Activated naive CD8-positive, alpha-beta T cell treated with anti-CD3 and anti-CD28 coated beads, Interleukin-2, amount 50 U/mL, for 24 hours (primary cell): ENCODE measurements at regions not wholly inside any gene's neighbourhood (a gene's known extent, or its start where the extent isn't known, plus 50 kb on each side); places are given as distances from the start of the nearest gene placed in this dataset.
"Not testable (repeated sequence)": the region's sequence is repeated elsewhere in the genome, so short reads cannot be mapped to it uniquely, and the experiment has no call there.

Source experiments
- ATAC-seq: fragments of 150-1000 bp; cut with Tn5 transposase; one replicate; pipeline ENCODE4 v1.10.0; 2021
- DNase-seq: peaks from one replicate; pipeline ENCODE4 v3.0.0; 2021
- H3K27ac Mint-ChIP-seq: one replicate; pipeline ENCODE4 v1.8.0; 2021; ENCODE audit warnings: mild to moderate bottlenecking, mixed read lengths
- H3K27me3 Mint-ChIP-seq: one replicate; pipeline ENCODE4 v1.8.0; 2021; ENCODE audit warnings: mixed read lengths
- H3K36me3 Mint-ChIP-seq: one replicate; pipeline ENCODE4 v1.8.0; 2021; ENCODE audit warnings: low read depth, mixed read lengths
- H3K4me1 Mint-ChIP-seq: one replicate; pipeline ENCODE4 v1.8.0; 2021; ENCODE audit warnings: mixed read lengths
- H3K4me3 Mint-ChIP-seq: one replicate; pipeline ENCODE4 v1.8.0; 2021; ENCODE audit warnings: mild to moderate bottlenecking, moderate library complexity, mixed read lengths
- H3K9me3 Mint-ChIP-seq: one replicate; pipeline ENCODE4 v1.8.0; 2021; ENCODE audit warnings: mixed read lengths

DNA sequence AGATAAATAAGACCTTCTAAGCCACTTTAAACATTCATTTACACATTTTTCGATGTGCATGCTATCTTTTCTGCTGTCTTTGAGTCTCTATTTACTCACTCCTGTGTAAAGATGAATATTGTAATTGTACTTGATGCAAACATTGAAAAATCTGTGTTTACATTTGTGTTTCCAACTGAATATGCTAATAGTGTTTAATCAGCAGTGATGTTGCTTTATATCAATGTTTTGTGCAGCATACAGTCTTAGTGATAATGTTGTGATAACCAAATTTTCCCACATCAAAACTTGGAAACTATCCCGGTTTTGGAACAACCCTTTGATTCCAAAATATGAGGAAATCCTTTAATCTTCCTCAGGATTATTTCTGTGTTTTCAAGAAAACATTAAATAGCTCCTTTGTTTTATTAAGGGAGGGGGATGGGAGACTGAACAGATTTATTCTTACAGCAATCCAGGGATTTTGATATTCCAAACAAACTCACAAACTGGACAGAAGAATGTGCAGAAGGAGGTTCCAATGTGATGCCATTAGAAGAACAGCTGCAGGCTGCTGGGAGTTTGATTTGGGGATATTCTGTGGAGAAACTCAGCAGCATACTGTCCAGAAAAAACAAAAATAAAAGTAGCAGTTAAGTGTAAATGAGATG lies 248.0 kb downstream of the S1PR1 start:
- DNase-seq = no peak
- Mint-ChIP-seq H3K4me1 (peaks cover 2% of the 10 kb centered on the region), H3K9me3 (peaks cover 4% of the 10 kb centered on the region), H3K36me3 (no peaks in the 10 kb centered on the region), H3K27me3 (peaks cover 4% of the 10 kb centered on the region), H3K27ac (no peak overlapping the region), H3K4me3 (no peak overlapping the region)
- no peak for ATAC-seq

DNA sequence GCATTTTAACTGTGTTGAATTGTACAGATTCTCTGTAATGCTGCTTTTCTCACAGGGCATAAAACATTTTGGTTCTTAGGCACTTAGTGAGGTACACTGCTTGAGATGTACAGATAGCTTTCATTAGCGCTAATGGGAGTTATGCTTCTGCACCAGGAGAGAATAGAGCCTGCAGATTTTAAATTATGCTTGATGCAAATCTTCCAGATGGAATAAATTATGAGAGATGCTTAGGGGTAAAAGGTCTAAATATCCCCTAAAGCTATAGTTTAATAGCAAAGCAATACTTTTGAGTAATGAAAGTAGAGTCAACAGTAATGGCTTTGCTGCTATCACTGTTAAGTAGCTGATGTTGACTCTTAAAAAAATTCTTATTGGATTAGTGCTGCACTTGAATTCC lies 248.9 kb downstream of the S1PR1 start:
- Mint-ChIP-seq H3K9me3 (peaks cover 9% of the 10 kb centered on the region), H3K27ac (no peak overlapping the region), H3K27me3 (peaks cover 4% of the 10 kb centered on the region), H3K36me3 (no peaks in the 10 kb centered on the region), H3K4me1 (peaks cover 2% of the 10 kb centered on the region), H3K4me3 (no peak overlapping the region)
- DNase-seq = no peak
- ATAC-seq = no peak

DNA sequence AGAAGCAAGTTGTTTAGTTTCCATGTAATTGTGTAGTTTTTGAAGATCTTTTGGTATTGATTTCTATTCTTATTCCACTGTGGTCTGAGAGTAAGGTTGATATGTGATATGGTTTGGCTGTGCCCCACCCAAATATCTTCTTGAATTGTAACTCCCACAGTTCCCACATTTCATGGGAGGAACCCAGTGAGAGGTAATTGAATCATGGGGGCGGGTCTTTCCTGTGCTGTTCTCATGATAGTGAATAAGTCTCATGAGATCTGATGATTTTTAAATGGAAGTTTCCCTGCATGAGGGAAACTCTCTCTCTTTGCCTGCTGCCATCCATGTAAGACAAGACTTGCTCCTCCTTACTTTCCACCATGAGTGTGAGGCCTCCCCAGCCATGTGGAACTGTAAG lies 255.3 kb downstream of the S1PR1 start:
- not testable (repeated sequence) for H3K9me3 Mint-ChIP-seq, ATAC-seq, H3K4me3 Mint-ChIP-seq, H3K4me1 Mint-ChIP-seq, H3K36me3 Mint-ChIP-seq, DNase-seq, H3K27ac Mint-ChIP-seq, H3K27me3 Mint-ChIP-seq

DNA sequence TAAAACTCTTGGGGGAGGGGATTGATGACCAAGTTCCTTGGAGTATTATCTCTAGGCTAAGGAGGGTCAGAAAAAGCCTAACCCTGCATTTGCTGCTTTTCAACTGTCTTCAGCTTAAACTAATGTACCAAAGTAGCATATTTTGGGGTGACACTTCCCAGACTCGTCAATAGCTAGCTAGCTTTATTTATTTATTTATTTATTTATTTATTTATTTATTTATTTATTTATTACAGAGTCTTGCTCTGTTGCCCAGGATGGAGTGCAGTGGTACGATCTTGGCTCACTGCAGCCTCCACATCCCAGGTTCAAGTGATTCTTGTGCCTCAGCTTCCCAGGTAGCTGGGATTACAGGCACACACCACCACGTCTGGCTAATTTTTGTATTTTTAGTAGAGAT lies 257.1 kb downstream of the S1PR1 start:
- not testable (repeated sequence) for H3K4me3 Mint-ChIP-seq, DNase-seq, H3K9me3 Mint-ChIP-seq, H3K27ac Mint-ChIP-seq, ATAC-seq, H3K4me1 Mint-ChIP-seq, H3K27me3 Mint-ChIP-seq, H3K36me3 Mint-ChIP-seq

DNA sequence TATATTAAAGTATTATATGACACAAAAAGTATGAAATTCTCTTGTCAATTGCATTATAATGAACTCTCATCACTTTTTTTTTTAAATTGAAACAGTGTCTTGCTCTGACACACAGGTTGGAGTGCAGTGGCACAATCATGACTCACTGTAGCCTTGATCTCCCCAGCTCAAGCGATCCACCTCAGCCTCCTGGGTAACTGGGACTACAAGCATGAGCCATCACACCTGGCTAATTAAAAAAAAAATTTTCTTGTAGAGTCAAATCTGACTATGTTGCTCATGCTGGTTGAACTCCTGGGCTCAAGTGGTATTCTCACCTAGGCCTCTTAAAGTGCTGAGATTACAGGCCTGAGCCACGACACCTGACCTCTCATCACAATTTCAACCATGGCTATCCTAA lies 259.3 kb downstream of the S1PR1 start:
- Mint-ChIP-seq H3K36me3 (no peaks in the 10 kb centered on the region), H3K27me3 (no peaks in the 10 kb centered on the region), H3K4me3 (no peak overlapping the region), H3K4me1 (no peaks in the 10 kb centered on the region), H3K27ac (no peak overlapping the region), H3K9me3 (no peaks in the 10 kb centered on the region)
- ATAC-seq (peak; percentile 61), DNase-seq (no peak)

DNA sequence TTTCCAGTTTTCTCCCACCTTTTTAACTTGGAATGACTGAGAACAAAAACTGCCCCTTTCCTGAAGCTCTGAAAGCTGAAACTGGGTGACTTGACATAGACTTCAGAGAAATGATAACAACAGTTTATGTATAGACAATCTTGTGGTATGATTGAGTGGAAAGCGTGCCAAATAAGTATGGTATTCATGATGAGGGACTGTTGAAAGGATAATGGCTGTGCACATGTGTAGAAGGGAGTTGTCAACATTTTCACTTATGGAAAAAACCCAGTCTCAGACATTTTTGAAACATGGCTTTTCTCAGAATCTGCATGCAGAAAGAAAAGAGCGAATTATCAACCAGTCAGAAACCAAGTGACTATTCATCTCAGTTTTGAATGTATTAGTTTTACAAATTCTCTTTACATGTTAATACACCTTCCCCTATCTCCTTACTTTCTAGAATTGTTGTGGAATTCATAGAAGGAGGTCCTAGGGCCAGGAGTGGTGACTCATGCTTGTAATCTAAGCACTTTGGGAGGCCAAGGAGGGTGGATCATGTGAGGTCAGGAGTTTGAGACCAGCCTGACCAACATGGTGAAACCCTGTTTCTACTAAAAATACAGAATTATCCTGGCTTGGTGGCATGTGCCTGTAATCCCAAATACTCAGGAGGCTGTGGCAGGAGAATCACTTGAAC lies 261.2 kb downstream of the S1PR1 start:
- Mint-ChIP-seq H3K4me1 (no peaks in the 10 kb centered on the region), H3K9me3 (no peaks in the 10 kb centered on the region), H3K36me3 (no peaks in the 10 kb centered on the region), H3K27me3 (no peaks in the 10 kb centered on the region), H3K4me3 (no peak overlapping the region), H3K27ac (no peak overlapping the region)
- no peak for DNase-seq
- no peak for ATAC-seq

DNA sequence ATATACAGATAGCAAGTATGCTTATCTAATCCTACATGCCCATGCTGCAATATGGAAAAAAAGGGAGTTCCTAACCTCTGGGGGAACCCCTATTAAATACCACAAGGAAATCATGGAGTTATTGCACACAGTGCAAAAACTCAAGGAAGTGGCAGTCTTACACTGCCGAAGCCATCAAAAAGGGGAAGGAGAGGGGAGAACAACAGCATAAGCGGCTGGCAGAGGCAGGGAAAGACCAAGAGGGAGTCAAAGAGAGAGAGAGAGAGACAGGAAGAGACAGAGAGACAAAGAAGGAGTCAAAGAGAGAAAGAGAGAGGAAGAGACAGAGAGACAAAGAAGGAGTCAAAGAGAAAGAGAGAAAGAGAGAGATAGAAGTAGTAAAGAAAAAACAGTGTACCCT lies 267.3 kb downstream of the S1PR1 start:
- ATAC-seq, H3K9me3 Mint-ChIP-seq, H3K27ac Mint-ChIP-seq, H3K36me3 Mint-ChIP-seq, H3K4me3 Mint-ChIP-seq, H3K27me3 Mint-ChIP-seq, H3K4me1 Mint-ChIP-seq, DNase-seq: not testable (repeated sequence)

DNA sequence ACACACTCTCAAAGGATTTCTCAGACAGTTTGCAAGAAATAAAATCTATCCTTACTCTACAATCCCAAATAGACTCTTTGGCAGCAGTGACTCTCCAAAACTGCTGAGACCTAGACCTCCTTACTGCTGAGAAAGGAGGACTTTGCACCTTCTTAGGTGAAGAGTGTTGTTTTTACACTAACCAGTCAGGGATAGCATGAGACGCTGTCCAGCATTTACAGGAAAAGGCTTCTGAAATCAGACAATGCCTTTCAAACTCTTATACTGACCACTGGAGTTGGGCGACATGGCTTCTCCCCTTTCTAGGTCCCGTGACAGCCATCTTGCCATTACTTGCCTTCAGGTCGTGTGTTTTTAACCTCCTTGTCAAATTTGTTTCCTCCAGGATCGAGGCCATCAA lies 268.4 kb downstream of the S1PR1 start:
- DNase-seq, H3K4me1 Mint-ChIP-seq, H3K4me3 Mint-ChIP-seq, H3K36me3 Mint-ChIP-seq, H3K27ac Mint-ChIP-seq, H3K27me3 Mint-ChIP-seq, ATAC-seq, H3K9me3 Mint-ChIP-seq: not testable (repeated sequence)

DNA sequence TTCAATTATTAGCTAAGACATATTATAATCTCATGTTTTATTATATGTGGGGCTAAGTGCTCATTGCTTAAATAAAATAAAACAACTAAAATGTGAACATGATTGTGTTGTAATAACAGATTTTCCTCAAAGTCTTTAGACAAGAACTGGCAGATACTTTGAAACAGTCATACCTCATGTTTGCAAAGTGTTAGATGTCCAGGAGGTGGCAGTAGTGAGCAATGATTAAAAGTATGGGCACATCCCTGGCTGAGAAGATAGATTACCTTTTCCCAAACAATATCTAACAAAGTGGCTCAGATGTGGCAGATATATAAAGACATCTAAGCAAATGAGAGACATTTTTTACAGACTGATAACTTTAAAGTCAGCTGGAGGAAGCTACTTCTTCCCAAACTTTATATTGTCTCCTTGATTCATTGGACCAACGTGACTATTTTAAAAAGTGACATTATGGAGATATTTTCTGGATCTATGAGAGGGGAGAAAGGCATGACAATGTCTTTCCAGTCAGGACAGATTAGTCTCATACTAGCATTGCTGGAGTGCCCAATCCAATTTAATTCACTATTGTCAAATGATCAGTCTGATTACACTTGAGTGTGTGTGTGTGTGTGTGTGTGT lies 269.8 kb downstream of the S1PR1 start:
- Mint-ChIP-seq H3K36me3 (no peaks in the 10 kb centered on the region), H3K4me3 (no peak overlapping the region), H3K27me3 (no peaks in the 10 kb centered on the region), H3K9me3 (no peaks in the 10 kb centered on the region), H3K27ac (no peak overlapping the region), H3K4me1 (no peaks in the 10 kb centered on the region)
- DNase-seq (peak; percentile 38), ATAC-seq (peak; percentile 63)

DNA sequence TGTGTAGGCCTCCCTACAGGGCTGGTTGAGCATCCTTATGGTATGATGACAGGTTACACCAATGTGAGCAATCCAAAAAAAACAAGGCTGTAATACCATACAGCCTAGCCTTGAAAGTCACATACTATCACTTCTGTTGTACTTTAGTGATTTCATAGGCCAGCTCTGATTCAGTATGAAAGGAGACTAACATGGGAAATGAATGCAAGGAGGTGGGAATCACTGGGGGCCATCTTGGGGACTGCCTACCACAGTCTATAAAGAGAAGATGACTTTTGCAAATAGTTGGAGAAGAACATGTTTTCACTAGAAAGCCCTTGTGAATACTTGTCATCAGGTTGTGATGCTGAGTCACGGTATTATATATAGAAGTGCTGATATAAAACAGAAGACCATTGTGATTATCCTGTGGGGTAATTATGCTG lies 270.7 kb downstream of the S1PR1 start:
- Mint-ChIP-seq H3K9me3 (no peaks in the 10 kb centered on the region), H3K27ac (no peak overlapping the region), H3K4me3 (no peak overlapping the region), H3K27me3 (no peaks in the 10 kb centered on the region), H3K4me1 (no peaks in the 10 kb centered on the region), H3K36me3 (no peaks in the 10 kb centered on the region)
- DNase-seq (no peak), ATAC-seq (no peak)

DNA sequence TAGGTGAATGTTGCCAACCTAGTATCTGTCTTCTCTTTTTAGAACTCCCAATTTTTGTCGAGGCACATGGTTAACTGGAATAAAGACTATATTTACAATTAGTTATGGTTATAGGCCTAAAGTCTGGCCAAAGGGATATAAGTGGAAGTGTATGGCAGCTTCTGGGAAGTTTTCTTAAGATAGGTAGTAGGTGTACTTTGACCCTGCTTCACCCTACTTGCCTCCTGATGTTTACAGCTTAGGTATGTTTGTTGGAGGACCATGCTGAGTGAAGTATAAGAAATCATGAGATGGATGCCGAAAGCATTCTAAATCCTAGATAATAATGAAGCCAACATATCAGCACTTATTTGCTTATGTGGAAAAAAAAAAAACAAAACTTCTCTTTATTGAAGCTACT lies 272.1 kb downstream of the S1PR1 start:
- no peak for ATAC-seq
- H3K9me3 Mint-ChIP-seq = no peaks in the 10 kb centered on the region
- no peak for DNase-seq
- no peaks in the 10 kb centered on the region for H3K36me3 Mint-ChIP-seq
- H3K27ac Mint-ChIP-seq = no peak overlapping the region
- H3K4me3 Mint-ChIP-seq = no peak overlapping the region
- H3K27me3 Mint-ChIP-seq = no peaks in the 10 kb centered on the region
- H3K4me1 Mint-ChIP-seq = no peaks in the 10 kb centered on the region

DNA sequence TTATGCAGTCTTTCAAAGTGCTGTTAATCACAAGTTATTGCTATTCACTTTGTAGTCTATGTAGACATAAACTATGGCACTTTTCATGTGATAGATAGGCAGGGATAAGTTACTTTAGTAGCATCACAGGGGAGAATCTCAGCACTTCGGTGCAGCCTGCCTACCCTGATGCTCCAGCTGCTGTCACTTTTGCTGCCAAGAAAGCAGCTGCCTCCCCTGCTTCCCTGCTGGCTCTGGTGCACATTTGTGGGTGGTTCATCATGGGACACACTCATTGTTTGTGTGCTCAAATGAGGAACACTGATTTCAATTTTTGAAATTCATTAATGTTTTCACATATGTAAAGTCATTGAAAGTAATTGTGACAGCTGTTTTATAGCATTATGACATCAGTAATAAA lies 272.6 kb downstream of the S1PR1 start:
- Mint-ChIP-seq H3K27ac (no peak overlapping the region), H3K4me3 (no peak overlapping the region), H3K4me1 (no peaks in the 10 kb centered on the region), H3K36me3 (no peaks in the 10 kb centered on the region), H3K27me3 (no peaks in the 10 kb centered on the region), H3K9me3 (no peaks in the 10 kb centered on the region)
- DNase-seq (no peak), ATAC-seq (no peak)

DNA sequence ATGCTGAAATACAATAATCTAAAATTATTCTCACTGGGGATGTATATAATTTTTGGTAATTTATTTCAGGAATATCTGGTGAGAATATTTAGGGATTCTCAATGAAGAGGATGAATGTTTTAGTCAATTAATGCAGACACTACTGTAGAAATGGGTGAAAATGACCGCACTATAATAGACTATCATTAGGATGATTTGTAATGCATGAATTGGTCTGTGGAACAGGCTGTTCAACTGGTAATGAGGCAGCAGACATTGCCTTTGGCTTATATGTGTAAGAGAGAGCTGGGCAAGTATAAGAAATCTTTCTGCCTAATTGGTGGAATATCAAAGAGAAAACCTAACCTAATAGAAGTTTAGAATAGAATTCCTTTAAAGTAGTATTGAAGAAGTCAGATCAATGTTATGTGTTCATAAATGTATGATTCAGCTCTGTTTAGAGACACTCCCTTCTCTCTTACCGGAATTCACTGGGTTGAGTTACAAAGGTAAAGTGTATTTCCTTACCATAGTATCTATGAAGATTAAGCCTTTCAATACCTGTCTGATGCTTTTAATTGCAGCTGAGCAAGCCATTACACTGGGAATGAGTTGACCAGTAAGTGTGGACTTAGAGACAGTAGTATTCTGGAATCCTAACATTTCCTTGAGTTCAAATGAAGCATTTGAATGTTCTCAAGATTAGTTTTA lies 274.5 kb downstream of the S1PR1 start:
- no peaks in the 10 kb centered on the region for H3K4me1 Mint-ChIP-seq
- H3K36me3 Mint-ChIP-seq = no peaks in the 10 kb centered on the region
- ATAC-seq (no peak), DNase-seq (no peak)
- H3K9me3 Mint-ChIP-seq = peaks cover 4% of the 10 kb centered on the region
- no peak overlapping the region for H3K27ac Mint-ChIP-seq
- H3K27me3 Mint-ChIP-seq = peaks cover 2% of the 10 kb centered on the region
- H3K4me3 Mint-ChIP-seq = no peak overlapping the region

DNA sequence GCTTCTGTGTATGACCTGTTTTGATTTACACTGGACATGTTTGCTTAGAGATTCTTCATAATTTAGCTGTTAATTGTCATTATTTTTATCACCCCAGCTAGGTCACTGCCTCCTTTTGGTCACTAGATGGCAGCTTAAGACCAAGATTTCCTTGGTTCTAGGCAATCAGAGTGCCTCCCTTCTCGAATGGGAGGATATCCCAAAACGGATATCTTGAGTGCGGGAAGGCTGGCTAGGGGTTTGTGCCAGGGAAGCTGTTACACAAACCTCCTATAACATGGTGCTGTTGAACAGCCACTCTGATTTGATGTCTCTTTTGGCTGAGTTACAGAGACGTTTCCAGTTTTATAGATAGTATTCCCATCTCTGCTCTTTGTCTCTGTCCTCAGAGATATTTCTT lies 283.5 kb downstream of the S1PR1 start:
- H3K36me3 Mint-ChIP-seq = peaks cover 2% of the 10 kb centered on the region

DNA sequence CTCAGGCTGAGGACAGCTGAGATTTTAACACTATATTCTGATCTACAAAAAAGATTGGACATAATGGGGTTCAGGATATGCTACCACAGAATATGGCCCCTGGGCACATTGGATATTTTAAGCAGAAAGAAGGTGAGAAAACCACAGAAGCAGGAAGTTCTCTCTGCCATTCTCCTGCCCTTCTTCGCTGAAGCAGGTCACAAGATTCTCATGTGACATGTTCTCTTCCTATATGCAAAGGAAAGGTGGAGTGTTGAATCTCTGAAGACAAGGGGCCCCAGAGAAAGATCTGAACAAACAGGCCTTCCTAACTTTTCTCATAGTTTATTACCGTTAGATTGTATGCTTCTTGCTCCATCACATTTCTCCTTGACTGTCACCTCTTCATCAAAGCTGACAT lies 285.7 kb downstream of the S1PR1 start:
- Mint-ChIP-seq H3K27ac (no peak overlapping the region), H3K4me3 (no peak overlapping the region), H3K27me3 (peaks cover 4% of the 10 kb centered on the region), H3K9me3 (peaks cover 8% of the 10 kb centered on the region), H3K36me3 (no peaks in the 10 kb centered on the region), H3K4me1 (no peaks in the 10 kb centered on the region)
- no peak for ATAC-seq
- DNase-seq = no peak

More for the DNA sequence above, 283.5 kb downstream of the S1PR1 start:
- no peak overlapping the region for H3K27ac Mint-ChIP-seq
- DNase-seq (no peak), ATAC-seq (no peak)
- H3K4me3 Mint-ChIP-seq = no peak overlapping the region
- peaks cover 13% of the 10 kb centered on the region for H3K9me3 Mint-ChIP-seq
- H3K4me1 Mint-ChIP-seq = no peaks in the 10 kb centered on the region
- peaks cover 7% of the 10 kb centered on the region for H3K27me3 Mint-ChIP-seq
